Sigmoid colon (tissue), 4 donors: ENCODE measurements at regions not wholly inside any gene's neighbourhood (a gene's known extent, or its start where the extent isn't known, plus 50 kb on each side); places are given as distances from the start of the nearest gene placed in this dataset.

Experiments used
- CTCF ChIP-seq, 4 experiments: fragments of 450-650 bp in 3 of 4; fragments of 200-600 bp in 1 of 4; IDR thresholded peaks; one replicate each; pipeline ENCODE4 v1.5.1; 2016 to 2019; ENCODE audit warnings: antibody characterized with exemption in 4 of 4, mild to moderate bottlenecking in 3 of 4, moderate library complexity in 2 of 4
- POLR2A ChIP-seq, 2 donors: fragments of 450-650 bp; IDR thresholded peaks; one replicate each; pipeline ENCODE4 v1.6.1; 2016; ENCODE audit warnings: antibody characterized with exemption in 2 of 2, mild to moderate bottlenecking in 2 of 2, moderate library complexity in 2 of 2
- POLR2AphosphoS5 ChIP-seq, 4 donors: sonication (generic); formaldehyde crosslinking; IDR thresholded peaks; one replicate each; pipeline ENCODE4 v1.6.1; 2017; ENCODE audit warnings: antibody characterized with exemption in 4 of 4

GRCh38 chr14:105641075-105641937 lies 114.9 kb downstream of the TMEM121 start:
- no peak for TF ChIP-seq CTCF (IDR thresholded peaks at IDR 0.05)
- no peak for TF ChIP-seq POLR2A (IDR thresholded peaks at IDR 0.05)
- no peak for TF ChIP-seq POLR2AphosphoS5 (IDR thresholded peaks at IDR 0.05)
